SK-N-SH (cell line): ENCODE measurements at regions not wholly inside any gene's neighbourhood (a gene's known extent, or its start where the extent isn't known, plus 50 kb on each side); places are given as distances from the start of the nearest gene placed in this dataset.
A peak's percentile ranks its signal among the peaks of the same experiment; 100 is the strongest.

Experiments used
- CTCF ChIA-PET: fragments of 300-600, 350-600 bp; formaldehyde crosslinking; extraction: SDS; loops from one replicate; lab custom pipeline; 2021; lab: Yijun Ruan, JAX
- POLR2A ChIA-PET: fragments of 350-600 bp; sonication (Branson Sonifier 250); formaldehyde crosslinking; extraction: SDS; loops from one replicate; lab custom pipeline; 2020; ENCODE audit warnings: antibody characterized with exemption, inconsistent platforms; lab: Yijun Ruan, JAX
- DNase-seq: peaks from one replicate; pipeline ENCODE4 v3.0.0; 2012
- H2AFZ ChIP-seq: fragments of 200-600 bp; sonication (generic); 2 replicates; pipeline ENCODE4 v1.8.1; 2016; ENCODE audit warnings: antibody characterized with exemption, mild to moderate bottlenecking, low read depth
- H3F3A ChIP-seq: fragments of 200-600 bp; sonication (generic); replicated peaks from 2 replicates; pipeline ENCODE3; 2016; ENCODE audit warnings: antibody characterized with exemption, mild to moderate bottlenecking; ENCODE audit not compliant: insufficient read depth
- H3K27ac ChIP-seq, 2 experiments: fragments of 200-500 bp in 1 of 2; fragments of 200-600 bp in 1 of 2; sonication (Bioruptor generic) in 1 of 2; sonication (generic), shearing (Covaris generic) in 1 of 2; 2 replicates each; pipeline versions ENCODE4 v1.5.1 to v1.6.1; 2014 to 2016; ENCODE audit warnings: low read depth in 2 of 2, inconsistent platforms in 1 of 2, low read length in 1 of 2, mild to moderate bottlenecking in 1 of 2, mixed read lengths in 1 of 2
- H3K27me3 ChIP-seq: fragments of 200-600 bp; sonication (generic), shearing (Covaris generic); 2 replicates; pipeline ENCODE4 v1.6.1; 2016; ENCODE audit warnings: mixed run types; ENCODE audit not compliant: insufficient read depth
- H3K36me3 ChIP-seq, 2 experiments: fragments of 200-500 bp in 1 of 2; fragments of 200-600 bp in 1 of 2; sonication (Bioruptor generic) in 1 of 2; sonication (generic) in 1 of 2; replicated peaks in 1 of 2; 2 replicates each; pipeline versions ENCODE3 to v1.5.1; 2014 to 2016; ENCODE audit warnings: low read length in 1 of 2, mild to moderate bottlenecking in 1 of 2; ENCODE audit not compliant: insufficient read depth in 2 of 2, control insufficient read depth in 1 of 2
- H3K4me1 ChIP-seq, 2 experiments: fragments of 200-500 bp in 1 of 2; fragments of 200-600 bp in 1 of 2; sonication (Bioruptor generic) in 1 of 2; sonication (generic), shearing (Covaris generic) in 1 of 2; 2 replicates each; pipeline versions ENCODE4 v1.5.1 to v1.6.1; 2014 to 2016; ENCODE audit warnings: low read depth in 1 of 2, low read length in 1 of 2, mixed run types in 1 of 2; ENCODE audit not compliant: insufficient read depth in 2 of 2, control insufficient read depth in 1 of 2
- H3K4me2 ChIP-seq: fragments of 200-600 bp; sonication (generic), shearing (Covaris generic); 2 replicates; pipeline ENCODE4 v1.6.1; 2017; ENCODE audit warnings: mixed run types
- H3K4me3 ChIP-seq, 2 experiments: fragments of 200-500 bp in 1 of 2; fragments of 200-600 bp in 1 of 2; sonication (Bioruptor generic) in 1 of 2; sonication (generic), shearing (Covaris generic) in 1 of 2; 2 replicates each; pipeline versions ENCODE4 v1.5.1 to v1.8.1; 2014 to 2016; ENCODE audit warnings: low read depth in 2 of 2, inconsistent platforms in 1 of 2, low read length in 1 of 2, mild to moderate bottlenecking in 1 of 2, mixed read lengths in 1 of 2, moderate library complexity in 1 of 2
- H3K79me2 ChIP-seq: fragments of 200-600 bp; sonication (generic); 2 replicates; pipeline ENCODE4 v1.8.1; 2017; ENCODE audit warnings: mild to moderate bottlenecking; ENCODE audit not compliant: insufficient read depth
- H3K9ac ChIP-seq: fragments of 200-600 bp; sonication (generic); 2 replicates; pipeline ENCODE4 v1.6.1; 2017; ENCODE audit warnings: mixed run types
- H3K9me2 ChIP-seq: fragments of 200-600 bp; sonication (generic); 2 replicates; pipeline ENCODE4 v1.6.1; 2017; ENCODE audit warnings: mixed run types
- H3K9me3 ChIP-seq: fragments of 200-600 bp; sonication (generic); 2 replicates; pipeline ENCODE4 v1.6.1; 2017; ENCODE audit warnings: mixed run types, mild to moderate bottlenecking, moderate library complexity
- H4K20me1 ChIP-seq: fragments of 200-600 bp; sonication (generic); 2 replicates; pipeline ENCODE4 v1.6.1; 2017; ENCODE audit warnings: mild to moderate bottlenecking, mixed run types; ENCODE audit not compliant: insufficient read depth
- EP300 ChIP-seq, 2 experiments: IDR thresholded peaks; 2 replicates each; pipeline versions ENCODE4 v1.4.0 to v1.6.1; 2012; ENCODE audit warnings: borderline replicate concordance in 1 of 2, low read depth in 1 of 2, low read length in 1 of 2
- EZH2phosphoT487 ChIP-seq: fragments of 200-600 bp; sonication (generic); IDR thresholded peaks from 2 replicates; pipeline ENCODE4 v1.6.1; 2017; ENCODE audit warnings: low read depth, mixed run types, mild to moderate bottlenecking, antibody characterized with exemption, moderate library complexity, borderline replicate concordance
- FOSL2 ChIP-seq: IDR thresholded peaks from 2 replicates; pipeline ENCODE4 v1.4.0; 2012; ENCODE audit warnings: low read depth, mild to moderate bottlenecking, moderate library complexity, borderline replicate concordance
- GATA2 ChIP-seq: sonication (generic); formaldehyde crosslinking; IDR thresholded peaks from 2 replicates; pipeline ENCODE4 v1.5.0; 2020; ENCODE audit warnings: mild to moderate bottlenecking, missing genetic modification reagents
- NRF1 ChIP-seq: IDR thresholded peaks from 2 replicates; pipeline ENCODE4 v1.6.1; 2012; ENCODE audit warnings: low read depth, mild to moderate bottlenecking, low read length
- RAD21 ChIP-seq: IDR thresholded peaks from 2 replicates; pipeline ENCODE4 v1.6.1; 2012; ENCODE audit warnings: mild to moderate bottlenecking, low read length
- RCOR1 ChIP-seq: fragments of 150-350 bp; IDR thresholded peaks from 2 replicates; pipeline ENCODE4 v1.6.1; 2017; ENCODE audit warnings: antibody characterized with exemption, low read length
- RXRA ChIP-seq: IDR thresholded peaks from 2 replicates; pipeline ENCODE4 v1.4.0; 2012; ENCODE audit warnings: low read depth, mild to moderate bottlenecking, borderline replicate concordance
- SMC3 ChIP-seq: IDR thresholded peaks from 2 replicates; pipeline ENCODE4 v1.6.1; 2012; ENCODE audit warnings: low read depth, low read length, improper control_type of control experiment
- TCF12 ChIP-seq: IDR thresholded peaks from 2 replicates; pipeline ENCODE4 v1.4.0; 2012
- YY1 ChIP-seq: IDR thresholded peaks from 2 replicates; pipeline ENCODE4 v1.4.0; 2012; ENCODE audit warnings: low read depth, mild to moderate bottlenecking
- WGBS: methylation state at CpG from one replicate; pipeline ENCODE4 v1.1.6; 2017; ENCODE audit warnings: low lambda C conversion rate; 5-methylcytosine and 5-hydroxymethylcytosine counted together
- TF ChIP-seq, protein P1 (sequence below): IDR thresholded peaks from 2 replicates; pipeline ENCODE4 v1.4.0; 2012; ENCODE audit warnings: low read depth, borderline replicate concordance
- TF ChIP-seq, protein P2 (sequence below): IDR thresholded peaks from 2 replicates; pipeline ENCODE4 v1.4.0; 2012; ENCODE audit warnings: low read depth
- TF ChIP-seq, protein P3 (sequence below): fragments of 200-600 bp; sonication (generic); IDR thresholded peaks from 2 replicates; pipeline ENCODE4 v1.6.1; 2017; ENCODE audit warnings: antibody characterized with exemption, mild to moderate bottlenecking, moderate library complexity
- TF ChIP-seq, protein P4 (sequence below): fragments of 150-350 bp; IDR thresholded peaks from 2 replicates; pipeline ENCODE4 v1.6.1; 2016; ENCODE audit warnings: mild to moderate bottlenecking, low read depth, low read length

DNA sequence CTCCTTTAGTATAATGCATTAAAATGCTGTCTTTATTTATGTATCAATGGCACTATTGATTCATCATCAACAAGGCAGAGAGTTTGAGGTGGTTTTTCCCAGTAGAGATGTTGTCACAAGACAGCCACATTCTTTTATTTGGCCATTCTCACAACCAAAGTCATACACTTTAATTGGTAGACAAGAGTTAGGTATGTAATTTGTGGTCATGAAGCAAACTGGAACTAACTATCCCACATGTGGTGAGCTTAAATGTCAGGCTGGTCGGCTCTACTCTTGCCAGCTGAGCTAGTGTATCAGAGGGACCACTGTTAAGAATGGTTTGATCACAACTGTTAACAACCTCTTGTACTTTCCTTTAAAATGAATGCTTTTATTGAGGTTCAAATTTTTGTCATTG, 714.6 kb downstream of the CD109 start:
- Histone ChIP-seq H3K9me3 (no peaks in the 10 kb centered on the region), H3K27me3 (no peaks in the 10 kb centered on the region), H2AFZ (no peak overlapping the region), H3K9me2 (no peaks in the 10 kb centered on the region), H3K27ac (no peak overlapping the region), H3K4me2 (no peak overlapping the region), H3K36me3 (no peaks in the 10 kb centered on the region), H3K4me1 (no peaks in the 10 kb centered on the region), H3F3A (no peaks in the 10 kb centered on the region), H3K4me3 (no peak overlapping the region), H3K9ac (no peak overlapping the region), H3K79me2 (no peaks in the 10 kb centered on the region), H4K20me1 (no peaks in the 10 kb centered on the region)
- no peak for DNase-seq
- ChIA-PET CTCF (no interaction called here), POLR2A (no interaction called here)
- no peak for TF ChIP-seq YY1
- TF ChIP-seq EP300 (IDR thresholded peaks at IDR 0.05; ENCODE audit: borderline replicate concordance in 1 of 2, low read depth in 1 of 2, low read length in 1 of 2) = no peak
- TF ChIP-seq, protein P1, sequence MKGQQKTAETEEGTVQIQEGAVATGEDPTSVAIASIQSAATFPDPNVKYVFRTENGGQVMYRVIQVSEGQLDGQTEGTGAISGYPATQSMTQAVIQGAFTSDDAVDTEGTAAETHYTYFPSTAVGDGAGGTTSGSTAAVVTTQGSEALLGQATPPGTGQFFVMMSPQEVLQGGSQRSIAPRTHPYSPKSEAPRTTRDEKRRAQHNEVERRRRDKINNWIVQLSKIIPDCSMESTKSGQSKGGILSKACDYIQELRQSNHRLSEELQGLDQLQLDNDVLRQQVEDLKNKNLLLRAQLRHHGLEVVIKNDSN = no peak
- TF ChIP-seq RCOR1 = no peak
- TF ChIP-seq, protein P2, sequence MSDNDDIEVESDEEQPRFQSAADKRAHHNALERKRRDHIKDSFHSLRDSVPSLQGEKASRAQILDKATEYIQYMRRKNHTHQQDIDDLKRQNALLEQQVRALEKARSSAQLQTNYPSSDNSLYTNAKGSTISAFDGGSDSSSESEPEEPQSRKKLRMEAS = no peak
- 10% methylated on average over 1 of the region's 1 CpG for WGBS

DNA sequence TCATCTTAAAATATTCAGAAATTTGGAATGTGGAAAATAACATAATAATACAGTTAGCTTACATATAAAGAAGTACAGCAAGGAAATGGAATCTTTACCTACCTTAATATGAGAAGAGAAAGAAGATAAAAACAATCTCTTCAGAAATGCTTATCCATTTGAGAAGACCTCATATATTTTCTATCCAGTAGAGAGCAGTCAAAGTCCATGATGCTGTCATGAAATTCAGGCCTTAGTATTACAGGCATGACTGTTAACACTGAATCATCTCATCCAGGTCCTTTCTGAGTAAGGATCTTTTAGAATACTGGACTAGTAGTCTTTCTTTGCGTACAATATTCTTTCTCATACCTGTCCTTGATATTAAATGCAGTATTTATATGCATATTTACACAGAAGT, 713.4 kb downstream of the CD109 start:
- TF ChIP-seq EZH2phosphoT487 = no peak
- TF ChIP-seq RCOR1 = no peak
- TF ChIP-seq, protein P3, sequence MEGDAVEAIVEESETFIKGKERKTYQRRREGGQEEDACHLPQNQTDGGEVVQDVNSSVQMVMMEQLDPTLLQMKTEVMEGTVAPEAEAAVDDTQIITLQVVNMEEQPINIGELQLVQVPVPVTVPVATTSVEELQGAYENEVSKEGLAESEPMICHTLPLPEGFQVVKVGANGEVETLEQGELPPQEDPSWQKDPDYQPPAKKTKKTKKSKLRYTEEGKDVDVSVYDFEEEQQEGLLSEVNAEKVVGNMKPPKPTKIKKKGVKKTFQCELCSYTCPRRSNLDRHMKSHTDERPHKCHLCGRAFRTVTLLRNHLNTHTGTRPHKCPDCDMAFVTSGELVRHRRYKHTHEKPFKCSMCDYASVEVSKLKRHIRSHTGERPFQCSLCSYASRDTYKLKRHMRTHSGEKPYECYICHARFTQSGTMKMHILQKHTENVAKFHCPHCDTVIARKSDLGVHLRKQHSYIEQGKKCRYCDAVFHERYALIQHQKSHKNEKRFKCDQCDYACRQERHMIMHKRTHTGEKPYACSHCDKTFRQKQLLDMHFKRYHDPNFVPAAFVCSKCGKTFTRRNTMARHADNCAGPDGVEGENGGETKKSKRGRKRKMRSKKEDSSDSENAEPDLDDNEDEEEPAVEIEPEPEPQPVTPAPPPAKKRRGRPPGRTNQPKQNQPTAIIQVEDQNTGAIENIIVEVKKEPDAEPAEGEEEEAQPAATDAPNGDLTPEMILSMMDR = peak; percentile 59
- no peak for TF ChIP-seq NRF1
- TF ChIP-seq TCF12 = no peak
- TF ChIP-seq SMC3 = 0 out of 2 replicates have a peak, but pooled peaks have one; percentile 11
- TF ChIP-seq, protein P4, sequence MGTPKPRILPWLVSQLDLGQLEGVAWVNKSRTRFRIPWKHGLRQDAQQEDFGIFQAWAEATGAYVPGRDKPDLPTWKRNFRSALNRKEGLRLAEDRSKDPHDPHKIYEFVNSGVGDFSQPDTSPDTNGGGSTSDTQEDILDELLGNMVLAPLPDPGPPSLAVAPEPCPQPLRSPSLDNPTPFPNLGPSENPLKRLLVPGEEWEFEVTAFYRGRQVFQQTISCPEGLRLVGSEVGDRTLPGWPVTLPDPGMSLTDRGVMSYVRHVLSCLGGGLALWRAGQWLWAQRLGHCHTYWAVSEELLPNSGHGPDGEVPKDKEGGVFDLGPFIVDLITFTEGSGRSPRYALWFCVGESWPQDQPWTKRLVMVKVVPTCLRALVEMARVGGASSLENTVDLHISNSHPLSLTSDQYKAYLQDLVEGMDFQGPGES = no peak
- TF ChIP-seq RXRA = no peak
- TF ChIP-seq FOSL2 = no peak
- TF ChIP-seq, protein P1 = no peak
- peak; percentile 44 for TF ChIP-seq RAD21
- TF ChIP-seq GATA2 (CRISPR knock-in tag) = no peak
- WGBS = 3% methylated on average over 1 of the region's 1 CpG
- Histone ChIP-seq H3K9me3 (no peaks in the 10 kb centered on the region), H3F3A (no peaks in the 10 kb centered on the region), H3K27me3 (no peaks in the 10 kb centered on the region), H3K79me2 (no peaks in the 10 kb centered on the region), H3K4me1 (no peaks in the 10 kb centered on the region), H2AFZ (no peak overlapping the region), H3K27ac (no peak overlapping the region), H4K20me1 (no peaks in the 10 kb centered on the region), H3K36me3 (no peaks in the 10 kb centered on the region), H3K9me2 (no peaks in the 10 kb centered on the region), H3K9ac (no peak overlapping the region), H3K4me2 (no peak overlapping the region), H3K4me3 (no peak overlapping the region)
- no peak for DNase-seq
- ChIA-PET CTCF (interaction anchor here (1.2 to 2.2 kb wide), 2 partner anchors 800 to 801 kb away, joined by 5 to 8 read pairs; no protein-coding TSS in a partner anchor), POLR2A (no interaction called here)
